ENCODE measurements at regions not wholly inside any gene's neighbourhood (a gene's known extent, or its start where the extent isn't known, plus 50 kb on each side); places are given as distances from the start of the nearest gene placed in this dataset.

DNA sequence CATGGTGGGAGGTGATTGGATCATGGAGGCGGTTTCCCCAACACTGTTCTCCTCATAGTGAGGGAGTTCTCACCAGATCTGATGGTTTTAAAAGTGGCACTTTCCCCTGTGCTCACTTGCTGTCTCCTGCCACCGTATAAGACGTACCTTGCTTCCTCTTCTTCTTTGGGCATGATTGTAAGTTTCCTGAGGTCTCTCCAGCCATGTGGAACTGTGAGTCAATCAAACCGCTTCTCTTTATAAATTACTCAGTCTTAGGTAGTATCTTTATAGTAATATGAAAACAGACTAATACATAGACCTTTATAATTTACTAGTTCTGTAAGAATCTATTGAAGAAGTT lies 82.5 kb upstream of the PITX2 start:
- TF ChIP-seq CTCF (conservative IDR thresholded peaks at IDR 0.05; ENCODE audit: low read length) = no peak
- TF ChIP-seq EZH2phosphoT487 (IDR thresholded peaks at IDR 0.05; ENCODE audit: borderline replicate concordance, low read depth, low read length) = no peak

Data from OCI-LY7 (cell line).